Fibroblast of lung (primary cell): ENCODE measurements at regions not wholly inside any gene's neighbourhood (a gene's known extent, or its start where the extent isn't known, plus 50 kb on each side); places are given as distances from the start of the nearest gene placed in this dataset.

Source experiments
- CTCF ChIP-seq, 2 donors: IDR thresholded peaks in 1 of 2; conservative IDR thresholded peaks in 1 of 2; 1 replicate in 1 of 2; 2 replicates in 1 of 2; pipeline ENCODE4 v1.5.1; 2011 to 2012; ENCODE audit warnings: low read length in 2 of 2, control low read depth in 1 of 2, inconsistent platforms in 1 of 2, low read depth in 1 of 2, mild to moderate bottlenecking in 1 of 2
- EZH2 ChIP-seq: IDR thresholded peaks from 2 replicates; pipeline ENCODE4 v1.5.1; 2012; ENCODE audit warnings: low read length, control low read depth, mild to moderate bottlenecking; ENCODE audit errors: missing control alignments

GRCh38 chr1:29774355-29774754 lies 538.0 kb downstream of the PTPRU start:
- TF ChIP-seq CTCF (conservative IDR thresholded peaks at IDR 0.05 in 1 of 2, IDR thresholded peaks at IDR 0.05 in 1 of 2; ENCODE audit: low read depth in 1 of 2, low read length in 2 of 2) (no peak), EZH2 (no peak)
